Limb (tissue), 2 donors: ENCODE measurements at regions not wholly inside any gene's neighbourhood (a gene's known extent, or its start where the extent isn't known, plus 50 kb on each side); places are given as distances from the start of the nearest gene placed in this dataset.
A peak's percentile ranks its signal among the peaks of the same experiment; 100 is the strongest.

ENCODE experiments used
- DNase-seq, 2 donors: peaks; one replicate each; pipeline ENCODE4 v3.0.0-alpha.2; 2016; ENCODE audit errors: extremely low spot score in 2 of 2

DNA sequence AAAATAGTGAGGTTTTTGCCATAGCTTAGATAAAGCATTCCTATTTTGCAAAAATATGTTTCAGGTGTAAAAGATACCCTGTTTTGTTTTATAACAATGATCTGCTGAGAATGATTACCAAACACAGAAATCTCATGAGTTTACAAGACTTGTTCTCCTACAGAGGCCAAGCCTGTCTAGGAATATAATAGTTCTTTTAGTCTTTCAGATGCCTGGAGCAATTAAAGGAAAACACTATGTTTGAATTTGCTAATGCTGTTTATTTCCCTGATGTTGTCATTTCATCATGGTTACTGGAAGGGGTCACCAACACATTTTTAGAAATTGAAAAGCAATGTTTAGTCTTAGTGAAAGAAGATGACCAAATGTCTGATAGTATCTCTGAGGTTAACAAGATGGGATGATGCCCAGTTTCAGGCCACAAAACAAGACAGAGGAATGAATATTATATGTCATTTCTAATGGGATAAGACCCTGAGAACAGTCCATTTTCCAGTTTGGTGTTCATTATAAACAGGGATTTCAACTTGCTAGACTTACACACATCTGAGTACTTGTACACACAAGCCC lies 559.9 kb downstream of the INHBA start:
- DNase-seq: no peak

DNA sequence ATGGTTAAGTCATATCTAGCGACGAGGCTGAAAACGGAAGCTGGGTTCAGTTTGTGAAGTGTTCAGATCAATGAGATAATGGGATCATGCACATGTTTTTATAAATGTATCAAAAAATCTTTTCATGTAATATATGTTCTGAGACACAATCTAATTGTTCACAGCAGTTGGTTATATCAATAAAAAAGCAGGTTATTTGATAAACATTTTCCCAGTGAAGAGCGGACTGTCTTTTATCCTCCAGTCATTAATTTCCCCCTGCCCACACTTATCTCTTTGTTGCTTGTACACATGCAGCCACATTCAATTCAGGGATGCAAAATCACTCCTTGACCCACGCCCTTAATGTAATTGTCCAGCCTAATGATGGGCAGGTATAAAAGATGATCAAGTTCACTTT lies 563.1 kb downstream of the INHBA start:
- DNase-seq: no peak

DNA sequence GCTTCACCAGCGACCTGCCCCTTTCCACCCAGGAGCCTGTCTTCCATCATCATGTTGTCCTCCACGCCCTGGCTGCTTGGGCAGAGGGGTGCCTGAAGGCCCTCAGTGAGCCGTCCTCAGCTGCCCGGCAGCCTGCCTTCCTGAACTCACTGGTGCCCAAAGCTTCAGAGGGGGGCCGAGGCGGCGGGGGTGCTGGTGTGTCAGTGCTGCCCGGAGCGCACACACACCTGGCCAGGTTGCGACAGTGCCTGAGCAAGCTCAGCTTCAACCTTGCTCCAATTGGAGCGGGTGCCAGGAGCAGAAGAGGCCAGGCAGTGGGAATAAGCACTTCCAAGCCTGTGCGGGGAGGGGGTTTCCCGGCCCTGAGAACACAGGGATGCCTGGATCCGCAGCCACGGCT lies 566.3 kb downstream of the INHBA start:
- no peak for DNase-seq

DNA sequence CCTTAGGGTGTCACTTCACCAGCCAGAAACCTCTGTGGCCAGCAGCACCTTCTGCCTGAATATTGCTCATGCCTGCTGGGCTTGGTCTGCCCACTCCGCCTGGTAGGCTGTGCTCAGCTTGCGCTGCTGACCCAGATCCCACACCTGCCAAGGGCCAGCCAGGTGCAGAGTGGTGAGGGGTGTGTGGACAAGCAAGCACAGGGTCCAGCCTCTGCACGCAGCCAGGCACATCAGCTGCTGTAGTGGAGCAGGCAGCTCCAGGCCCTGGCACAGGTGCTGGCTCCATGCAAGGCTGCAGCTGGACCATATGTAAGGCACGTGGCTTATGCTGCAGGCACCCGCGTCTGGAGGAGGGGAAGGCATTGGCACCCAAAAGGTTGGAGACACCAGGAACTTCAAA lies 567.4 kb downstream of the INHBA start:
- no peak for DNase-seq

DNA sequence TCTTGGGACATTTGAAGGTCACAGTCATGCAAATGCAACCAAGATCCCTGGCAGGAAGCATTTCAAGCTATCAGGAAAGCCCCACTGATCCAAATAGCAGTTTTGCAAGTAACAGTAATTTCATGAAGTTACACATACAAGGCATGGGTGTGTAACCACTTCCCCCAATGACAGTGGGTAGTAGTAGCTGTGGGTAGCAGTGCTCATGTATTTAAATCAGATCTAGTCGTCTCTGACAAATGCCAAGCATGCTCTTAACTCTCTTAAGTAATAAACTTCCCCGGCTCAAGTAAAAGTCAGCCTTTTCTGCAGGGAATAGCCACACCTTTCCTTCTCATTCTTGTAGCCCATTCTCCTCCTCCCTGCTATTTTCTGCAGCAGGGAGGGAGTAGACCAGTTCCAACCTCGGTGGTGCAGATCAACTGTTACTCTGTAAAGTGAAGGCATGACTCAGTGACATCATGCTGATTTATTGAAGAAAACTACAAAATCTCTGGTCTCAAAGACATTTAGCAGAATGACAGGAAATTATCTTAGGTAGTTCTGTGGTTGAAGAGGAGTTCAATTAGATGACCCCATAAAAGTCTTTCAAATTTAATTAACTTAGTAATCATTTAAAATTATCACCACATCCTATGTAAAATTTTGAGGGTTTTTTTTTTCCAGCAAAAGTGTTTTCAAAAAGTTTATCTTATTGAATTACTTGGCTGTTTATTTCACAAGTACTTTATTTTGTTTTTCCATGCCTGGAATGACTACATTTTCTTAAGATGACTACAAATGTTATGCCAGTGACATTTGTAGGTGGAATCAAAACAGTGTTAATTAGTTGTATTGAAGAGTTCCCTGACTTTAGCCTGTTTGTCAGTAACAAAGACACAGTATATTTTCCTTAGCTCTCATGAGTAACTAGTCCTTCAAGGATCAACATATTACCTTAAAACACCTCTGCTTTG lies 568.3 kb downstream of the INHBA start:
- DNase-seq: no peak

DNA sequence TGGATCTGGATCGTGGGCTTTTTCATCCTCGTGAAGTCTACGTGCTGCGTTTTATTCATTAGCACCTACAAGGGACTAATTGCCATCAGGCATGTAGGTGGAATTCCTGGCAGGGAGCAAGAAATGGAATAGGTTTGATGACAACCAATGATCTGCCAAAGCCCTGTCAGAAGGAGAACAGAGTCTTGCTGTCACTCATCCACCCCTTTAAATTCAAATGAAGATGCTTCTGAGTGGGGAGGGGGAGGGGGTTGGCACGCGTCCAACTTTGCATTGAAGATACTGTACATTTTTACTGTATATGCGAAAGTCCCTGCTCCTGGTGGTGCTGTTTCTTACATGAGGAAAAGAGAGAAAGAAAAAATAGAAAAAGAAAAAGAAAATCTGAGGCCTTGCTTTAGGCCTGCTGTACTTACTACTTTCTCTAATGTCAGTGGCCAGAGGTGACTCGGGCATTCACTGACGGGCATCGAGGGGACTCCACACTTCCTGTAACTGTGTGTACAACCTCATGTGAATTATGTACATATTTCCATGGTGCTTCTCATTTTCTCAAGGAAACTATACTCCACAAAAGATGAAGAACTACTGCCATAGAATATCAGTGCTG lies 569.1 kb downstream of the INHBA start:
- peak in 1 of 2 donors; percentile 41 for DNase-seq

DNA sequence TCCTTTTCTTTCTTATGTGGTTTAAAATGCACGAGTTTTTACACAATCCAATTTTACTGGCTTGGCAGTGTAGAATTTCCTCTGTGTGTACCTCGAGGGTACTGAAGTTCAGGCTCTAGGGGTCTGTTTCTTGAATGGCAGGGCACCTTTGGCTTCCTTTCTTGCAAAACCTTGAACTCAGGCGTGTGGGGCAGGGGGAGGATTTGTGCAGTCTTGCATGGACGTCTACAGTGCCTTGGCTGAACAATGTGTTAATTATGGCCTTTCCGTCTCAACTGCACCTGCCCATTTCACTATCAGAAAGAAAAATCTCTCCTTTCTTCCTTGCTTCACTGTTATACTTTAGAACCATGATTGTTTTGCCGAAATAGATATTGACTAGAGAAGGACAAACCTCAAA lies 570.9 kb downstream of the INHBA start:
- no peak for DNase-seq

DNA sequence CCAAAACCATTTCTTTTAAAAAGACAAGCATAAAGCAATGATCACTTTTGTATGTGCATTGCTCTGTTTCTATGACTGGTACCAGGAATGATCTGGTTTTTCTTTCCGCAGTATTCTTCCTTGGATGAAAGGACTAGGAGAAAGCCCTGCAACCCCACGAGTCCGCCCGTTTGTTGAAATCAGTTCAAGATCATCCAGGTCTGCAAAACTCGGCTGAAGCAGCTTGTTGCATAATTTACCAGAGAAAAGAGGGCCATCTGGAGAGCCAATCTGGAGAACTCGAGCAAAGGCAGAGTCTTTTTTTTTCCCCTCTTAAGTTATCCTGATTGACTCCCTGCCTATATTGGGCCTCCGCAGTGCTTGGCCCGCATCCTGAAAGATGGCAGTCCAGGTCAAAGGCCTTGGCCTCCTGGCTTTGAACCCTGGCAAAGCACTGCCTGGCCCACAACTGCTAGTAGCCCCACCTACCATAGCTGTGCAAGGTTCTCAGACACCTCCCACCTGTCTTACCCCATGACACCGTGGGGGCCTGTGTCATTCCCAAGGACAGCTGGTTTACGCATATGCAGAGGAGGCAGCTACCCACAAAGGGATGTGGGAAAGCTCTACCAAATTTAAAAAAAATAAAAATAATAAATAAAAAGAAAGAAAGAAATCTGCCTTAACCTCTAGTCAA lies 572.2 kb downstream of the INHBA start:
- no peak for DNase-seq

DNA sequence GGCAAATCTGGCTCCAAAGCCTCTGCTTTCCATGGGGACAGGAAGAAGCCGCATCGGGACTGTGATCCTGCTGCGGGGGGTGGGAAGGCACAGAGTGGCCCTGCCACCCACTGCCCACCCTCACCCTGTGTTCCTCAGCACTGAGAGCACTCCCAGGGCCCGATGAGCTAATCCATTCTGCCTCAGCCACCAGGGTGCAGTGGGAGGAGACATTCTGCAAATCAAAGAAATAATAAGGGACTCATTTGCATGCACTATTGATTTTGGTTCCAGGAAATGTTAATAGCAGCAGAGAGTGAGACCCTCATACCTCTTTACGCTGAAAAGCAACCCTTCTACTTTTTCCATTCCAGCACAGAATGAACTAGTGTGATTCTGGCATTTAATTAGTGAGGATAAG lies 572.8 kb downstream of the INHBA start:
- DNase-seq: no peak

DNA sequence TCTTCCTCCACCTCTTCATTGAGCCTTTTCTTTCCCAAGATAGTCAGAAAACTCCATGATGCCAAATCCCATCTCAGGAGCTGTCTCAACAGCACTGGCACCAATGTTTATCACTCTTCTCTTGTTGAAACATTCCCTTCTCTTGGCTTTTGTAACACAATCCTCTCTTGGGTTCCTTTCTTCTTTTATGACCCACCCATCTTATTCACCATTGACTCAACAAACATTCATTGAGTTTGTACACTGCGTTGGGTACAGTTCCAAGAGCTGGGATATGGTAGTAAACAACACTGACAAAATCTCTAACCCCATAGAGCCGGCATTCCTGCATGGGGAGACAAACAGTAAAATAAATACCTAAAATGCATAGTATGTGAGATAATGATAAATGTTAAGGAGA lies 577.5 kb downstream of the INHBA start:
- DNase-seq: no peak

DNA sequence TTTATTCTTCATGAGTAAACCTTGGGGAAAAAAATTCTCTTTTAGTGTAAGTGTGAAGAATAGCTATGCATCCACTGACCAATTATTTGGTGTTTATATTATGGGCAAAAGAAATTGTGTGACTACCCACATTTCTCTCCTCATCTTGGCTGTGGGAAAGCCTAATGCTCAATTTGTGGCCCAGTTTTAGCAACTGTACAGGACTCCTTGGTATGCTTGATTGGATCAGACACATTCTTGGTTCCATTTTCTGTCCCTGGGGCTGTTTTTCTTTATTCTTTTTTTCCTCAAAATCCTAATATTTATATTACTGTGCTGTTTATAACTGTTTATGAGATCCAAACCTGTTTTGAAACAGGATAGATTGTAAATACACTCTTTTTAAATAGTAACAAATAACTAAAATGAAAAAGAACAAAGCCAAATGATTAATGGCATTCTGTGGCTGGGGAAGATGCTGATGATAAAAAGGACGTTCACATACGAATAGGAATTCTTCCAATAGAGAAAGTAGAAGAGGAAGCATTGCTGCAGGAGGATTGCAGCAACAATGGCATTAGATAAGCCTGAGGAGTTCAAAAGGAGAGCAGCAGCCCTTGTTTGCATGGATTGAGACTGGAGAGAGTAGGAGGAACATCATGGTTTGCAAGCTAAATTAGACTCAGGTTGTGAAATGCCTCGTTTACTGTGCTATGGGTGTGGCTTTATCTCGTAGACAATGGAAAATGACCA lies 580.5 kb downstream of the INHBA start:
- no peak for DNase-seq

DNA sequence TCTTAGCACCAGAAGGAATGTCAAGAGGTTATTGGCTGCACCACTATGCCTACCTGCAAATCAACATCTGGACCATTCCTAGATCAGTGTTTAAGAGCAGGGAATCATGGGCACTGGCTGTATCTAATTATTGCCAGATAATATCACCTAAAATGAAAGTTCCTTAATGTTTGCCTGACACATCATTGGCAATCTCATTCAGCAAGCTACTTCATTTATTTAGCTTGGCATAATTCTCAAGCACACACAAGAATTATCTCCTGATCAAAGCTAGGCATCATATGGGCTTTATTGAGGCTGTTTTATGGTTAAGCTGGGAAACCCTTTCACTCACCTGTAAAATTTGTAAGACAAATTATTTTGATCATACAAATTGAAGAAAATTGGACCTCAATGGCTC lies 581.7 kb downstream of the INHBA start:
- DNase-seq: no peak

DNA sequence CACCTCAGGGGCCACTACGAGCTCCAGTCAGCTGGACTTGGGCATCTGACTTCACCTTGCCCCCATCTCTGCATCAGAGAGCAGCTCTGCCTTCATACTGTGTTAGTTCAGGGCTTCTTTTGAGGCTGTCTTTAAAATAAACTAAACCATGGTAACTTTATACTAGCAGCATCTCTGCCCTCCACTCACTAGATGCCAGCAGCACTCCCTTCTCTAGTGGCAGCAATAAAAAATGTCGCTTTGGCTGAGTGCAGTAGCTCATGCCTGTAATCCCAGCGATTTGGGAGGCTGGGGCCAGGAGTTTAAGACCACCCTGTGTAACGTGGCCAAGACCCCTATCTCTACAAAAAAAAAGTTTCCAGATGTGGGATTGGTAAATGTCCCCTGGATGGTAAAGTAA lies 584.4 kb downstream of the INHBA start:
- no peak for DNase-seq

DNA sequence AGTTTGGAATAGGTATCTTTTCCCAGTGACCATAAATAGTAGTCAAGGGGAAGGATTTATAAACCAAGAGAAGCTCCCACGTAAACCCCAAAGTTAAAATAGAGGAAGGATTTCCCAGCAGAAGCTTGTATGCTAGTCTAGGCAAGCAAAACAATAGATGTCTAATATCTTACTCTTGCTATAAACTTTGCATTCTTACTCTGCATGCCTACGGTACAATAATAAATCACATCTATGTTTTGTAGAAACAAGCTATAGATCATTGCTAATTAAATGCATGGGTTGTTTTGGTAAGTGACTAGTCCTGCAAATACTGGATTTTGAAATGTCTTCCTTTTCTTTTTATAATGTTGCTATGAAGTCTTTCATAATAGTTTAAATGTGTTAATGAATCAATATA lies 585.5 kb downstream of the INHBA start:
- no peak for DNase-seq

DNA sequence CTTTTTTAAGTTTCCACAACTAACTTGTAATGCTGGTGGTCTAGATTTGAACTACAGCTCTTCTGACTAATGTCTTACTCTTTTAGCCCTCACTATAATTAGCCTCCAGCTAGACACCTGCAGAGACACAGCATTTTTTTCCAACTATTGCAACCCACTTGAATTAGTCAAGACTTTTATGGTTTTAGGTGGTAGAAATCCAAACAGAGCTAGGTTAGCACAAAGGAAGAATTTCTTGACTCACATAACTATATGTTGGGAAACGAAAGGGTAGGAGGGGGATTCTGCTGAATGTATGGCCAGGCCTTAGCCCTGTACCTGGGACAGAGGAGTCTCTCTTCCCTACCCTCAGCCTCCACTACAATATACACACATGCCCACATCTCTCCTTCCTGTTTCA lies 586.1 kb downstream of the INHBA start:
- DNase-seq: no peak

DNA sequence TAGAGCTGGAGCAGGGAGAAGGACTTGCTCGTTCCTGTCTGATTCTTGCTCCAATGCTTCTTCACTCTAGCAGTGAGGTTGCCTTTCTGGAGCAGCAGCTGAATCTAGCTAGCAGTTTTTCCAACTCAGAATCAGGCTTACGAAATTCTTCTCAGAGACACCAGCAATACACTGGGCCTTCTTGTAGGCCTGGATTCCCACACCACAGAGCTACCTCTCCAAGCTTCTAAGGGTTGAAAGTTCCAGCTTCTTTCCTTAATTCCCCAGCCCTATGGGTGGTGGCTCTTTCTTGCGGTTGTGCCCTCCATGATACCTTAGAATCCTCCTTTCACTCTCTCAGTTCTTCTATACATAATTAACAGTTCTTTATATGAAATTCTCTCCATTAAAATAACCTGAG lies 586.6 kb downstream of the INHBA start:
- DNase-seq: no peak

DNA sequence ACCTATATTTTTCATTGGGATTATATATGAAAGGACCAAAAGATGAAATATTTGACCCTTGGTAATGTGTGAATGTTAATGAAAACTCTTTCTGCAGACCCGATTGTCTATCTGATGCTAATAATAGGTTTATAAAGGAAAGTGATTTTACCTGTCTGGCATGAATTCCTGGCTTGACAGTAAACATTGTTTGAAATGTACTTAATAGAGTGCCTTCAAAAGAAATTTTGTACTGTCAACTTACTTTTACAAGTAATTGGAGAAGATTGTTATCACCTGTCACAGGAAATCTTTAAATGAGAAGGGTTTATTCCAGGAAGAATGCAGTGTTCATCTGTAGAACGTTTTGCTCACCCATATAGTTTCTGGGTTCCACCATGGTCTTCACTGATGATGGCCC lies 588.2 kb downstream of the INHBA start:
- no peak for DNase-seq

DNA sequence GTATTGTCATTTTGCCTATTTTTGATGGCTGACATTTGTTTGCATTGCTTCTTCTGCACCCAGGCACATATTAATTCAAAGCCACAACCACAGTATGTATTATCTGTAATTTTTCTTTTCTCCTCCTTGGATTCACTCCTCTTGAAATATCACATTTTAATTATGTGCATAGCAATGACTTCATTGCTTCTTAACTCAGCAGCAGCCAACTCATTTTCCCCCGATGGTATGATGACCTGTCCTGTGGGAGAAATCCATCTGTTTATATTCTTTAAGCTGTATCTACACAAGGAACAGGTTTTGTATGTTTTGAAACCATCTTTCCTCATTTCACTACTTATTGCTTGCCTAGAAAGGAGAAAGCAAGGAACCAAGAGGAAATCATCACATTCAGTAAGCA lies 588.8 kb downstream of the INHBA start:
- no peak for DNase-seq

DNA sequence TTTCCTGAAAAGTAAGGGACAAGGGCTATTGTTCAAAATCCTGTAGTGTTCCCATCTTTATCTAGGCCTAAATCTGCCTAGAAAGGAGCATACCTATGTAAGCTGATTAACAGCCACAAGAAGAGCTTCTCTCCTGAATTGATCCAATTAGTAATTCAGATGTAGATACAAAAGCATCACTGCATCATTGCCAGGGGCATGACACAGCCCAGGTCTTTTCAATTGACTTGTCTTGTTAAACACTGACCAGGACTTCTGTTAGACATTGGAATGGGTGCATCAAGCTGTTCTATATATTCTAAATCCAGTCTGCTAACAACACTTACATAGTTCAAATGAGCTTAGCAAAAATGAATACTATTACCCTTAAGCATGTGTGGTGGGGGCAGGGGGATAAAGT lies 589.2 kb downstream of the INHBA start:
- DNase-seq: no peak

DNA sequence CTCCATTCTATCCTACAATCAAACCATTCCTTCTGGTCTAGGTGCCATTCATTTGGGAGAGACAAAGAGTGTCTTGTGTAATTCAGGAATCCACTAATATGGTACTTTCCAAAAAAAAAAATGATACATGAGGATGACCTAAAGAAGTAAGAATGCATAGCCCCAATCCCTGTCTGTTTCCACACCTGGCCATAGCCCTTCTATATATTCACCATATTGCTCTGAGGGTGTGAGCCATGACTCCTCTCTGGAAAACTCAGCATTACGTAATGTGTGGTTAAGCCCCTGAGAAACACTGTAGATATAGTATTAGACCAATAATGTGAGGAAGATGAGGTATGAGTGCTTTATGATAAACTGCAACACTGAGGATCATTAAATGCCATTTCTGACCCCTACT lies 592.7 kb downstream of the INHBA start:
- no peak for DNase-seq

DNA sequence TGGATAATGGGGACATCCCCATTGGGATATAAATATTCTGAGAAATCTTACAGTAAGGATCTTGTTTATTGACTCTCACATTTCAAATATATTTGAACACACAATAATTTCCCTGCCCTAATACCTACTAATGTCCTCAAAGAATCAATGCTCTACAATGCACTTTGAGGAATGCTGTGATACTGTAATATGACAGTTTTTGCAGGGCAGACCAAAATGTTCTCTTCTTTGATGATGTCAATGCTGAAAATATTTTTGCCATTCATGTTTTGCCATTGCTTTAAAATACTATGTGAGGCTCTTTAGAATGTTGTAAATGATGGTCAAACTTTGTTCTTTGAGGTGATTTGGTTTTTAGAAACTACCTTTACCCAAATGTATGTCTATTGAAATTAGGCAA lies 594.1 kb downstream of the INHBA start:
- no peak for DNase-seq
